ENCODE measurements at regions not wholly inside any gene's neighbourhood (a gene's known extent, or its start where the extent isn't known, plus 50 kb on each side); places are given as distances from the start of the nearest gene placed in this dataset.
"Not testable (repeated sequence)": the region's sequence is repeated elsewhere in the genome, so short reads cannot be mapped to it uniquely, and the experiment has no call there.

DNA sequence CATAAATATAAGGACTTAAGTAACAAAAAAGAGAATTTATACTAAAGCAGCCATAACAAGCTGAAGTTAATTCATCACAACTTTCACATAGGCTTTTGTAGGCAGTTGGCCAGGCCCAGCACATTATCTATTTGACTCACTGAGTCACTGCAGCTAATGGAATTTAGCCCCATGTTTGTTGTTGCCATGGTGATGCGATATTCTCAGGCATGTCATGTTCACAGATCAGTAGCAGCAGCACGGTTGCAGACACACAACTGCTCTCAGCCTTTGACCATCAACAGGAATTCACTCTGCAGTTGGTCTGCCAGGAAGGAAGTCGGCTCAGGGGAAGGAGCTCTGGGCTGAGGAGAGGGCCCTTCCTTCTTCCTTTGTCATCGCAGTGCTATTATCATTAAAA, 639.8 kb downstream of the TMEM182 start:
- peak; percentile 1 for DNase-seq (ENCODE audit: low read depth)
- TF ChIP-seq, protein P1, sequence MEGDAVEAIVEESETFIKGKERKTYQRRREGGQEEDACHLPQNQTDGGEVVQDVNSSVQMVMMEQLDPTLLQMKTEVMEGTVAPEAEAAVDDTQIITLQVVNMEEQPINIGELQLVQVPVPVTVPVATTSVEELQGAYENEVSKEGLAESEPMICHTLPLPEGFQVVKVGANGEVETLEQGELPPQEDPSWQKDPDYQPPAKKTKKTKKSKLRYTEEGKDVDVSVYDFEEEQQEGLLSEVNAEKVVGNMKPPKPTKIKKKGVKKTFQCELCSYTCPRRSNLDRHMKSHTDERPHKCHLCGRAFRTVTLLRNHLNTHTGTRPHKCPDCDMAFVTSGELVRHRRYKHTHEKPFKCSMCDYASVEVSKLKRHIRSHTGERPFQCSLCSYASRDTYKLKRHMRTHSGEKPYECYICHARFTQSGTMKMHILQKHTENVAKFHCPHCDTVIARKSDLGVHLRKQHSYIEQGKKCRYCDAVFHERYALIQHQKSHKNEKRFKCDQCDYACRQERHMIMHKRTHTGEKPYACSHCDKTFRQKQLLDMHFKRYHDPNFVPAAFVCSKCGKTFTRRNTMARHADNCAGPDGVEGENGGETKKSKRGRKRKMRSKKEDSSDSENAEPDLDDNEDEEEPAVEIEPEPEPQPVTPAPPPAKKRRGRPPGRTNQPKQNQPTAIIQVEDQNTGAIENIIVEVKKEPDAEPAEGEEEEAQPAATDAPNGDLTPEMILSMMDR (conservative IDR thresholded peaks at IDR 0.05; ENCODE audit: control insufficient read depth, insufficient read depth, low read depth, low read length), result no peak
- H3K4me3 ChIP-seq (ENCODE audit: control insufficient read depth, low read depth, low read length), result no peak overlapping the region

DNA sequence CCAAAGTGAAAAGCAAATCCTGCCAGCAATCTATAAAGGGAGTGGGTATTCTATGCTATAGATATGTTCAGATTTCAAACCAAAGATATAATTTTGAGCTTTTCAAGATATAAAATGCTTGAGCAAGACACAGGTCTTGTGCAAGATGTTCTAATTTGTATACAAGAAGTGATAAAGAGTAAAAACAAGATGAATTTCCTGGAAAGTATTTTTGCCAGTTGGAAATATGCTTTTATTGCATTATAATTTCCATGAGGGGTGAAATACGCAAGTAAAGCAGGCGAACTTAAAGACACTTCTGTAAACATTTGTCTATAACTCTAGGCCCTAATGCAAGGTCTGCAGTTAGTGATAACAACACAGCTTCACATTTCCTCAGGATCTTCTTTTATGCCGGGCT, 640.5 kb downstream of the TMEM182 start:
- DNase-seq (ENCODE audit: low read depth), result no peak
- TF ChIP-seq, protein P1 (conservative IDR thresholded peaks at IDR 0.05; ENCODE audit: control insufficient read depth, insufficient read depth, low read depth, low read length), result no peak
- no peak overlapping the region for H3K4me3 ChIP-seq (ENCODE audit: control insufficient read depth, low read depth, low read length)

DNA sequence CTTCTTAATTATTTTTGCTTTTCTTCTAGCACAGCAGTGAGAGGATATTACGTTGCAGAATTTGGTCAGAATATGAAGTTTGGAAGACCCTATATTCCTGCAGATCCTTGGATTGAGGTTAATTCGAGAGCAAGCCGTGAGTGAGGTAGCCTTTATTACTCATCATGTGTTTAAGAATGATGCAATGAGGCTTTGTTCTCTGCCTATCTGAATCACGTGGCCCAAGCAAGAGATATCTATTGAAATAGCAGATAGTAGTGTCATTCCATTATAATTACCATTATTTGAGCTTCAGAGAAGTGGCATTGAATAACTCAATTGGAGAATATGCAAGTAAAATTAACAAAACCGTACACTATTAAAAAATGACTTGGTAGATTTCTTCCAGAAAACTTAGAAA, 641.1 kb downstream of the TMEM182 start:
- no peak overlapping the region for H3K4me3 ChIP-seq (ENCODE audit: control insufficient read depth, low read depth, low read length)
- TF ChIP-seq, protein P1 (conservative IDR thresholded peaks at IDR 0.05; ENCODE audit: control insufficient read depth, insufficient read depth, low read depth, low read length), result no peak
- no peak for DNase-seq (ENCODE audit: low read depth)

DNA sequence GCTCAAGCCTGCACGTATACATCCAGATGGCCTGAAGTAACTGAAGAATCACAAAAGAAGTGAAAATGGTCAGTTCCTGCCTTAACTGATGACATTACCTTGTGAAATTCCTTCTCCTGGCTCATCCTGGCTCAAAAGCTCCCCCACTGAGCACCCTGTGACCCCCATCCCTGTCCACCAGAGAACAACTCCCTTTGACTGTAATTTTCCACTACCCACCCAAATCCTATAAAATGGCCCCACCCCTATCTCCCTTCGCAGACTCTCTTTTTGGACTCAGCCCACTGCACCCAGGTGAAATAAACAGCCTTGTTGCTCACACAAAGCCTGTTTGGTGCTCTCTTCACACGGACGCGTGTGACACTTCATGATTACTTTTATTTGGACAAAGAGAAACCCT, 641.6 kb downstream of the TMEM182 start:
- not testable (repeated sequence) for H3K4me3 ChIP-seq (ENCODE audit: control insufficient read depth, low read depth, low read length); DNase-seq (ENCODE audit: low read depth)

DNA sequence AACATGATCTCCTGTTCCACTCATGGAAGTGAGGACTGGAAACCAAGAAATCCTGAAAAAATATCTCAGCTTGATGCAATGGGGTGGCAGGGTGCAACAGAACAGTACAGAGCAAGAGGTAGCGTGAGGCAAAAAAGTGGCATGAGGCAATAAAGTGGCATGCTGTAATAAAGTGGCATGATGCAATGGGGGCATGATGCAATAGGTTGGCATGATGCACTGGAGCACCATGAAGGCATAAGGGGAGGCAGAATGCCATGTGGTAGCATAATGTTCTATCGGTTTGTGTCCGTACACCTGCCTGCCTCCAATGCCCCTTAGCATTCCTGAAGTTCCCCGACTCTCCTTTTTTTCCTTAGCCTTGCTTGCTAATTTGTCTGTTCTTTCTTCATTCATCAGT, 648.4 kb downstream of the TMEM182 start:
- no peak overlapping the region for H3K4me3 ChIP-seq (ENCODE audit: control insufficient read depth, low read depth, low read length)
- TF ChIP-seq, protein P1 (conservative IDR thresholded peaks at IDR 0.05; ENCODE audit: control insufficient read depth, insufficient read depth, low read depth, low read length), result no peak
- DNase-seq (ENCODE audit: low read depth), result no peak

DNA sequence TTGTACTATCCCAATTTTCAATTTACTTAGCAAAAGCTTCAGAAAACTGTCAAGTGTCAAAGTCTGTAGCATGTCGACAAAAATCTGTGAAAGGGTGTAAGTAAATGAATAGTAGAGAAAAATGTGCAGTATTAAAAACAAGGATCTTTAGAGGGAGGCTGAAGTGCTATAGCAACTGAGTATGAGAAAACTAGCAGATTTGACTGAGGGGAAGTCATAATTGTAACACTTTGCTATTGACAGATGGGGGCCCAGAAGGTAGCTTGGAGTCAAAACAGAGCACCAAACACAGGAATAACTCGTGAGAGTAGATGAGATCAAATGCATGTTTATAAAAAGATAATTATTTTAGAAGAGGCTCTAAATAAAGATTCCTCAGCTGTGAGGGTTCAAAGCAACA, 657.7 kb downstream of the TMEM182 start:
- no peak for DNase-seq (ENCODE audit: low read depth)
- TF ChIP-seq, protein P1 (conservative IDR thresholded peaks at IDR 0.05; ENCODE audit: control insufficient read depth, insufficient read depth, low read depth, low read length), result no peak
- no peak overlapping the region for H3K4me3 ChIP-seq (ENCODE audit: control insufficient read depth, low read depth, low read length)

DNA sequence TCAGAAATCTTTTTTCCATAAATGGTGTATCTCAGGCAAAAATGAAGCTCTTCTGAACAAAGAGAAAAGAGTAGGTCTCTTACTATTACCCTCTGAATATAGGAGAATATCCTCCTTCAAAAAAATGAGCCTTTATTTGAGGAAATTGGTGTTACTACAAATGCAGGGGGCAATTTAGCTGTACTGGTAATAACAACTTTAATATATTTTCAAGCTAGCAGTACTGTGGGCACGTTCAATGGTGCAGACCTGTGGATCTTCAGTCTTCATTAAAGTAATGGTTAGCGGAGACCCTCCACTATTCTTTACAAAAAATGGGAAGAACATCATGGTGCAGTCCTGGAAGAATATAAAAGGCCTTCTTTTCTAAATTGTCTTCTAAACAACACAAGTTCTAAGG, 661.3 kb downstream of the TMEM182 start:
- no peak overlapping the region for H3K4me3 ChIP-seq (ENCODE audit: control insufficient read depth, low read depth, low read length)
- TF ChIP-seq, protein P1 (conservative IDR thresholded peaks at IDR 0.05; ENCODE audit: control insufficient read depth, insufficient read depth, low read depth, low read length), result no peak
- DNase-seq (ENCODE audit: low read depth), result no peak
